SK-N-MC (cell line): ENCODE measurements at regions not wholly inside any gene's neighbourhood (a gene's known extent, or its start where the extent isn't known, plus 50 kb on each side); places are given as distances from the start of the nearest gene placed in this dataset.
"Not testable (repeated sequence)": the region's sequence is repeated elsewhere in the genome, so short reads cannot be mapped to it uniquely, and the experiment has no call there.

Experiments
- DNase-seq: peaks from one replicate; pipeline ENCODE4 v3.0.0-alpha.2; 2011; ENCODE audit warnings: low read depth, low spot score
- H3K27ac ChIP-seq: fragments of 200-600 bp; sonication (generic); 2 replicates; pipeline ENCODE4 v1.5.1; 2016; ENCODE audit warnings: mixed run types
- H3K36me3 ChIP-seq: fragments of 200-600 bp; sonication (generic); 2 replicates; pipeline ENCODE4 v1.6.1; 2017; ENCODE audit warnings: antibody characterized with exemption, low read length, mixed read lengths; ENCODE audit not compliant: insufficient read depth
- H3K4me3 ChIP-seq: fragments of 200-600 bp; sonication (generic); 2 replicates; pipeline ENCODE4 v1.5.1; 2016
- H3K9ac ChIP-seq: fragments of 200-600 bp; sonication (generic); 2 replicates; pipeline ENCODE4 v1.8.0; 2017; ENCODE audit warnings: mixed run types, mixed read lengths; ENCODE audit not compliant: insufficient read length
- H3K9me3 ChIP-seq: fragments of 200-600 bp; sonication (generic); 2 replicates; pipeline ENCODE4 v1.6.1; 2017; ENCODE audit warnings: low read depth, mild to moderate bottlenecking, antibody characterized with exemption, low read length, moderate library complexity, mixed read lengths
- EZH2 ChIP-seq: fragments of 200-600 bp; sonication (generic); IDR thresholded peaks from one replicate; pipeline ENCODE4 v1.6.1; 2017; ENCODE audit warnings: antibody characterized with exemption
- FOXP2 ChIP-seq: optimal IDR thresholded peaks from 2 replicates; pipeline ENCODE3; 2011; ENCODE audit warnings: mild to moderate bottlenecking, moderate library complexity; ENCODE audit not compliant: insufficient read depth; ENCODE audit errors: extremely low read length, control extremely low read depth
- POLR2AphosphoS5 ChIP-seq: IDR thresholded peaks from 2 replicates; pipeline ENCODE4 v1.6.1; 2012; ENCODE audit warnings: mild to moderate bottlenecking, low read depth, low read length, borderline replicate concordance

DNA sequence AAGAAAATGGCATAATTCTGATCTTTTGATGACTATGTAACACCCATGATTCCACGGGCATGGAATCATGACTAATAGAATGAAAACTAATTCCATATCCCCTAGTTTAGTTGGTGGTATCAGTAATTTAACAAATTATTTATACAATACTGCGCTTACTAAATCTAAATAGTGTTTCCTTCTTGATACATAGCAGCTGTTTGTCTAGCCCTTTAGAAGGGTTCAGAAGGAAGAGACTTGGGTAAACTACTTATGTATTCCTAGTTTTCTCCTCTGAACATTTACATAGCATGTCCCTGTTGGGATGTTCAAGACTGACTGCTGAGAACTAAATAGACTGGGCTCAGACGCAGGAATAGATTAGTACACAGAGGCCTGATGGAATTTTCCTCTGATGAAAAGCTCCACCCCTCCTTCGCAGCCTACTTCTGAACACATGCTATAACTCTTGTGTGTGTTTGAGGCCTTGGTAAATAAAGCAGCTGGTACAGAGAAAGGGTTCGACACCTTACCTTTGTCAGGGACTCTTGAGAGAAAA, 330.6 kb upstream of the LMCD1 start:
- Histone ChIP-seq H3K36me3 (no peaks in the 10 kb centered on the region), H3K4me3 (no peak overlapping the region), H3K9ac (no peak overlapping the region), H3K9me3 (no peaks in the 10 kb centered on the region), H3K27ac (no peak overlapping the region)
- DNase-seq = no peak
- TF ChIP-seq POLR2AphosphoS5 = no peak
- TF ChIP-seq EZH2 = no peak
- no peak for TF ChIP-seq FOXP2

DNA sequence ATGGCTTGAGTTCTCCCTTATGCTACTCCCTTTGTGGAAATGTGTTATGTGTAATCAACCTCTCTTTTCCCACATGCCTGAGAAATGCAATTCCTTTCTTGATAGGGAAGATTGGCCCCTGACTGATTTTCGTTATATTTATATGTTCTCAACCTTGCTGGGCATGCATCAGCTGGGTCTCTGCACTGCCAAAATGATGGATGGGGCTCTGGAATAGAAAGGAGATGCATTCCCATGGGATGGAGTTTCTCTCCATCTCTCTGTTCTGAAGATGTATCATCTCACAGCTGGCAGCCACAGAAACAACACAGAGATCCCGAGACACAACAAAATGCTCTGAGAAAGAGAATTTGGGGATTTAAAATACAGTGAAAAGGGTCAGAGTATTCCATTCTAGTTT, 327.7 kb upstream of the LMCD1 start:
- H3K9ac ChIP-seq = no peak overlapping the region
- no peak overlapping the region for H3K4me3 ChIP-seq
- DNase-seq = no peak
- H3K9me3 ChIP-seq = no peaks in the 10 kb centered on the region
- no peak overlapping the region for H3K27ac ChIP-seq
- TF ChIP-seq POLR2AphosphoS5 (no peak), EZH2 (no peak), FOXP2 (no peak)
- no peaks in the 10 kb centered on the region for H3K36me3 ChIP-seq

DNA sequence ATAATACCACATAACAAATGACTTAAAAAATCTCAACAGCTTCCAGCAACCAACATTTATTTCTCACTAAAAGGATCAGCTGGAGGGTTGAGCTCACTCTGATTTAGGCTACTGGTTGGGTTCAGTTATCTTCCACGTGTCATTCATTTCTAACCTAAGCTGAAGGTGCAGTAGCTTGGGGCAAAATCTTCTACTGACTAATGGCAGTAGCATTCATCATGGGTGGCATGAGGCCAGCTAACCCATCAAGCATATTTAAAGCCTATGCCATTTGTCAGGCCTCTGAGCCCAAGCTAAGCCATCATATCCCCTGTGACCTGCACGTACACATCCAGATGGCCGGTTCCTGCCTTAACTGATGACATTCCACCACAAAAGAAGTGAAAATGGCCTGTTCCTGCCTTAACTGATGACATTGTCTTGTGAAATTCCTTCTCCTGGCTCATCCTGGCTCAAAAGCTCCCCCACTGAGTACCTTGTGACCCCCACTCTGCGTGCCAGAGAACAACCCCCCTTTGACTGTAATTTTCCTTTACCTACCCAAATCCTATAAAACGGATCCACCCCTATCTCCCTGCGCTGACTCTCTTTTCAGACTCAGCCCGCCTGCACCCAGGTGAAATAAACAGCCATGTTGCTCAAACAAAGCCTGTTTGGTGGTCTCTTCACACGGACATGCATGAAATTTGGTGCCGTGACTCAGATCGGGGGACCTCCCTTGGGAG, 324.7 kb upstream of the LMCD1 start:
- not testable (repeated sequence) for H3K9ac ChIP-seq, H3K36me3 ChIP-seq, H3K27ac ChIP-seq, H3K4me3 ChIP-seq, H3K9me3 ChIP-seq, DNase-seq

DNA sequence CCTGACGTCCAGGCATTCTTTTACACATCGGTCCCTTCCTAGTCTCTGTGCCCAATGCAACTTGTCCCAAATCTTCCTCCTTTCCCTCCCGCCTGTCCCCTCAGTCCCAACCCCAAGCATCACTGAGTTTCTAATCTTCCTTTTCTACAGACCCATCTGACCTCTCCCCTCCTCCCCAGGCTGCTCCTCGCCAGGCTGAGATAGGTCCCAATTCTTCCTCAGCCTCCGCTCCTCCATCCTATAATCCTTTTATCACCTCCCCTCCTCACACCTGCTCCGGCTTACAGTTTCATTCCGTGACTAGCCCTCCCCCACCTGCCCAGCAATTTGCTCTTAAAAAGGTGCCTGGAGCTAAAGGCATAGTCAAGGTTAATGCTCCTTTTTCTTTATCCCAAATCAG, 323.1 kb upstream of the LMCD1 start:
- DNase-seq, H3K4me3 ChIP-seq, H3K9me3 ChIP-seq, H3K27ac ChIP-seq, H3K36me3 ChIP-seq, H3K9ac ChIP-seq: not testable (repeated sequence)

DNA sequence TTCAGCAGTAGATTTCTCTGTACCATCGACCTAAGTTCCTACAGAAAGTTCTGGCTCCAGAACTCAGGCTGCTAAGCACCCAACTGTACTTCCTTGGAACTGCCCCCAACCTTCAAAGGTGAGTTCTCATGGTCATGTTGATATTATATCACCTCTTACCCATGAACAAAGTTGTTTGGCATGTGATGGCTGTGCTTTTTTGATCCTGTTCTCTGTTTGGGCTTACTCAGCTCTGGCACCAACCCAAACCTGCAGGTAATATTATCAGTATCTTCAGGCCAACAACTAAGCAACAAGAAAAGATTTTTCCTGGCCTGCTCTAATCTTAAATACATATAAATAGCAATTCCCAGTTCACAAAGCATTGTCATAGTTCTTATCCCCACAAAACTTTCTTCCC, 318.7 kb upstream of the LMCD1 start:
- TF ChIP-seq FOXP2 = no peak
- TF ChIP-seq EZH2 = no peak
- no peak for TF ChIP-seq POLR2AphosphoS5
- no peak overlapping the region for H3K27ac ChIP-seq
- no peaks in the 10 kb centered on the region for H3K36me3 ChIP-seq
- DNase-seq = no peak
- no peaks in the 10 kb centered on the region for H3K9me3 ChIP-seq
- no peak overlapping the region for H3K4me3 ChIP-seq
- no peak overlapping the region for H3K9ac ChIP-seq

DNA sequence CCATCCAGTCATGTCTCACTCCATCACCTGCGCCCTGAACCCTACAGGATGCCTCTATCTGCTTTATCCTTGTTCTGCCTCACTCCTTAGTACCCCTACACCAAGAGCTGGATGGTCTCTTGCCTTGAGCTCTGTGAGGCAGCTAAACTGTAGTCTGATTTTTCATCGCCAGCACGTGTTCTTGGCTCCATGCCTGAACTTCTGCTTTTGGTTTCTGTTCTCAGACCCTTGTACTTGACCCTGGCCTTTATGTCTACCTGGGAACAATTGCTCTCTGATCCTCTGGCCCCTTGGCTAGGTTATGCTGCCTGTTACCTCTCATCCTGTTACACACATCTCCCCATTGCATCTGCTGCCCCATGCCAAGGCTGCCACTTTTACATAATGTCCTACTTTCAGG, 318.0 kb upstream of the LMCD1 start:
- no peak for DNase-seq
- TF ChIP-seq EZH2 = no peak
- TF ChIP-seq FOXP2 = no peak
- TF ChIP-seq POLR2AphosphoS5 = no peak
- Histone ChIP-seq H3K36me3 (no peaks in the 10 kb centered on the region), H3K9me3 (no peaks in the 10 kb centered on the region), H3K9ac (no peak overlapping the region), H3K27ac (no peak overlapping the region), H3K4me3 (no peak overlapping the region)

DNA sequence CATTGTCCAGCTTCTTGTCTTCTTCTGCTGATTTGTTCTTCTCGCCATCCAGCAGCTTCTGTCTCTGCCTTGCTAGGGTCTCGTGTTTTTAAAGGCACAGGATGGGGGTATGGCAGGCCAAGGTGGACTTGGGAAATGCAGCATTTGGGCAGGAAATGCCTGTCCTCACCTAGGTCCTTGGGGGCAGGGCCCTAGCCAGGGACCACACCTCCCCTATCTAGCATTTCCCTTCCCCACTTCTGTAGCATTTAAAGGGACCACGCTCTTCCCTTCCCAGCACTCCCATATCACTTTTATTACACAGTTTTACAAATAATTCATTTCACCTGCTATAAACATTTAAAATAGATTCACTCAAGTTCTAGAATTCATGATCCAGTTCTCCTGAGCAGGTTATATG, 315.4 kb upstream of the LMCD1 start:
- no peak overlapping the region for H3K27ac ChIP-seq
- H3K36me3 ChIP-seq = no peaks in the 10 kb centered on the region
- no peaks in the 10 kb centered on the region for H3K9me3 ChIP-seq
- H3K4me3 ChIP-seq = no peak overlapping the region
- TF ChIP-seq POLR2AphosphoS5 (no peak), FOXP2 (no peak), EZH2 (no peak)
- H3K9ac ChIP-seq = no peak overlapping the region
- no peak for DNase-seq

DNA sequence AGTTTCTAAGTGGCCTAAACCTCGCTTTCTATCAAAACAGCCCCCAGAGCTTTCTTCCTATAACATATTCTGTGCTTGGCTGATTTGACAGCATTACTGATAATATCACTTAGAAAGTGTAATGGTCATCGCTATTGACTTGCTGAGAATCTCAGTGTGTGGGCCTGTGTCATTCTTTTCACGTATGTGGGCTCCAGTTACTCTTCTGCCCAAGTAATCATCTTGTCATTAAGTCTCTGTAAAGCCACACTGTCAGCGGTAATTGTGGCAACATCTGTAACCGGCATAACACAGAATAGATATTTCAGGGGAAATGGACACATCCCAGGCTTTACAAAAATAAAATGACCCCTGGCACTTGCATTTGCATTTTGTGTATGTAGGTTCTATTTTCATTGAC, 313.6 kb upstream of the LMCD1 start:
- no peak for TF ChIP-seq POLR2AphosphoS5
- no peak for TF ChIP-seq EZH2
- TF ChIP-seq FOXP2 = no peak

DNA sequence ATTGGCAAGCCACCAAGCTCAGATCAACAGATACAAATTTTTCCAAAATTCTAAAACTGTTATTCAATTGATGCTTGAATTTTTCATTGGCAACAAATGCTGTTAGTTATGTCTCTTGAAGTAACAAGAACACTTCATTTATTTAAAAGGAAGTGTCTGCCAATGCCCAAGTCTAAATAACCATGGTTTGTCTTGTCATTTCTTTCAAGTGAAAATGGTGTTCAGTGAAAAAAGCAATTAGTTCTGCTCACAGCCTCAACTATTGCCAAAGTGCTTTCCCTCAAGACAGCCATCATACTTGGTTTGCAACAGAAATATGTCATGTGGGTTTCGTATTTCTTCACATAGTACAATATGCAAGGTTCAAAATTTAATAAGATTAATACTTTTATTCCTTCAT, 312.6 kb upstream of the LMCD1 start:
- no peaks in the 10 kb centered on the region for H3K36me3 ChIP-seq
- no peak for TF ChIP-seq FOXP2
- TF ChIP-seq EZH2 = no peak
- no peak for TF ChIP-seq POLR2AphosphoS5
- DNase-seq = no peak
- no peaks in the 10 kb centered on the region for H3K9me3 ChIP-seq
- no peak overlapping the region for H3K4me3 ChIP-seq
- no peak overlapping the region for H3K27ac ChIP-seq
- no peak overlapping the region for H3K9ac ChIP-seq

More for the DNA sequence above, 313.6 kb upstream of the LMCD1 start:
- no peak for DNase-seq
- no peaks in the 10 kb centered on the region for H3K9me3 ChIP-seq
- H3K4me3 ChIP-seq = no peak overlapping the region
- H3K36me3 ChIP-seq = no peaks in the 10 kb centered on the region
- H3K9ac ChIP-seq = no peak overlapping the region
- no peak overlapping the region for H3K27ac ChIP-seq
